ENCODE measurements at regions not wholly inside any gene's neighbourhood (a gene's known extent, or its start where the extent isn't known, plus 50 kb on each side); places are given as distances from the start of the nearest gene placed in this dataset.
"Not testable (repeated sequence)": the region's sequence is repeated elsewhere in the genome, so short reads cannot be mapped to it uniquely, and the experiment has no call there.

DNA sequence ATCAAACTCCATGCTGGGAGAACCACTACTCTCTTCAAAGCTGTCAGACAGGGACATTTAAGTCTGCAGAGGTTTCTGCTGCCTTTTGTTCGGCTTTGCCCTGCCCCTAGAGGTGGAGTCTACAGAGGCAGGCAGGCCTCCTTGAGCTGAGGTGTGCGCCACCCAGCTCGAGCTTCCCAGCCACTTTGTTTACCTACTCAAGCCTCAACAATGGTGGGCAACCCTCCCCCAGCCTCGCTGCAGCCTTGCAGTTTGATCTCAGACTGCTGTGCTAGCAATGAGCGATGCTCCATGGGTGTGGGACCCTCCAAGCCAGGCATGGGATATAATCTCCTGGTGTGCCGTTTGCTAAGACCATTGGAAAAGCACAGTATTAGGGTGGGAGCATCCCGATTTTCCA lies 185.3 kb downstream of the COX18 start:
- TF ChIP-seq, protein P1, sequence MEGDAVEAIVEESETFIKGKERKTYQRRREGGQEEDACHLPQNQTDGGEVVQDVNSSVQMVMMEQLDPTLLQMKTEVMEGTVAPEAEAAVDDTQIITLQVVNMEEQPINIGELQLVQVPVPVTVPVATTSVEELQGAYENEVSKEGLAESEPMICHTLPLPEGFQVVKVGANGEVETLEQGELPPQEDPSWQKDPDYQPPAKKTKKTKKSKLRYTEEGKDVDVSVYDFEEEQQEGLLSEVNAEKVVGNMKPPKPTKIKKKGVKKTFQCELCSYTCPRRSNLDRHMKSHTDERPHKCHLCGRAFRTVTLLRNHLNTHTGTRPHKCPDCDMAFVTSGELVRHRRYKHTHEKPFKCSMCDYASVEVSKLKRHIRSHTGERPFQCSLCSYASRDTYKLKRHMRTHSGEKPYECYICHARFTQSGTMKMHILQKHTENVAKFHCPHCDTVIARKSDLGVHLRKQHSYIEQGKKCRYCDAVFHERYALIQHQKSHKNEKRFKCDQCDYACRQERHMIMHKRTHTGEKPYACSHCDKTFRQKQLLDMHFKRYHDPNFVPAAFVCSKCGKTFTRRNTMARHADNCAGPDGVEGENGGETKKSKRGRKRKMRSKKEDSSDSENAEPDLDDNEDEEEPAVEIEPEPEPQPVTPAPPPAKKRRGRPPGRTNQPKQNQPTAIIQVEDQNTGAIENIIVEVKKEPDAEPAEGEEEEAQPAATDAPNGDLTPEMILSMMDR (IDR thresholded peaks at IDR 0.05), result not testable (repeated sequence)
- TF ChIP-seq POLR2A, EP300 (IDR thresholded peaks at IDR 0.05): not testable (repeated sequence)
